GM21515 (cell line): ENCODE measurements at regions not wholly inside any gene's neighbourhood (a gene's known extent, or its start where the extent isn't known, plus 50 kb on each side); places are given as distances from the start of the nearest gene placed in this dataset.
"Not testable (repeated sequence)": the region's sequence is repeated elsewhere in the genome, so short reads cannot be mapped to it uniquely, and the experiment has no call there.

ENCODE experiments used
- ATAC-seq: cut with Tn5 transposase; IDR thresholded peaks from one replicate; pipeline ENCODE4 v1.9.1; 2021; ENCODE audit not compliant: unreplicated experiment

GRCh38 chr2:228369400-228370031 lies 188.0 kb upstream of the SPHKAP start:
- no peak for ATAC-seq

- no peak for ATAC-seq
Observed at GRCh38 chr2:228367356-228367755, 185.9 kb upstream of the SPHKAP start.

- ATAC-seq: no peak
Observed at GRCh38 chr2:228359473-228359872, 178.0 kb upstream of the SPHKAP start.

GRCh38 chr2:228355897-228356296 lies 174.4 kb upstream of the SPHKAP start:
- ATAC-seq: no peak

- ATAC-seq: not testable (repeated sequence)
Observed at GRCh38 chr2:228352980-228353379, 171.5 kb upstream of the SPHKAP start.

GRCh38 chr2:228352048-228352447 lies 170.6 kb upstream of the SPHKAP start:
- no peak for ATAC-seq

GRCh38 chr2:228348516-228349064 lies 167.1 kb upstream of the SPHKAP start:
- ATAC-seq: no peak

- ATAC-seq: no peak
Observed at GRCh38 chr2:228344531-228344930, 163.0 kb upstream of the SPHKAP start.

- no peak for ATAC-seq
Observed at GRCh38 chr2:228339525-228339924, 158.0 kb upstream of the SPHKAP start.

- no peak for ATAC-seq
Observed at GRCh38 chr2:228334180-228334579, 152.7 kb upstream of the SPHKAP start.

GRCh38 chr2:228329282-228329681 lies 147.8 kb upstream of the SPHKAP start:
- no peak for ATAC-seq

- ATAC-seq: no peak
Observed at GRCh38 chr2:228321015-228321414, 139.5 kb upstream of the SPHKAP start.

- no peak for ATAC-seq
Observed at GRCh38 chr2:228318218-228318617, 136.7 kb upstream of the SPHKAP start.

GRCh38 chr2:228312172-228312571 lies 130.7 kb upstream of the SPHKAP start:
- no peak for ATAC-seq

GRCh38 chr2:228303960-228304359 lies 122.5 kb upstream of the SPHKAP start:
- ATAC-seq: no peak

- ATAC-seq: no peak
Observed at GRCh38 chr2:228283491-228284171, 102.1 kb upstream of the SPHKAP start.

- no peak for ATAC-seq
Observed at GRCh38 chr2:228282376-228282775, 100.9 kb upstream of the SPHKAP start.

GRCh38 chr2:228273159-228273558 lies 91.7 kb upstream of the SPHKAP start:
- ATAC-seq: no peak

GRCh38 chr2:228269351-228269750 lies 87.9 kb upstream of the SPHKAP start:
- no peak for ATAC-seq

GRCh38 chr2:228268756-228269155 lies 87.3 kb upstream of the SPHKAP start:
- no peak for ATAC-seq

GRCh38 chr2:228268301-228268700 lies 86.8 kb upstream of the SPHKAP start:
- no peak for ATAC-seq

- ATAC-seq: no peak
Observed at GRCh38 chr2:228263156-228263555, 81.7 kb upstream of the SPHKAP start.

- no peak for ATAC-seq
Observed at GRCh38 chr2:228261546-228261945, 80.1 kb upstream of the SPHKAP start.
